OCI-LY1 (cell line): ENCODE measurements at regions not wholly inside any gene's neighbourhood (a gene's known extent, or its start where the extent isn't known, plus 50 kb on each side); places are given as distances from the start of the nearest gene placed in this dataset.

Source experiments
- H2AFZ ChIP-seq: fragments of 200-600 bp; sonication (generic), shearing (Covaris generic); 2 replicates; pipeline ENCODE4 v1.6.0; 2014; ENCODE audit warnings: antibody characterized with exemption, mild to moderate bottlenecking, low read length
- H3F3A ChIP-seq: fragments of 200-600 bp; sonication (generic), shearing (Covaris generic); 2 replicates; pipeline ENCODE4 v1.6.0; 2014; ENCODE audit warnings: mild to moderate bottlenecking, antibody characterized with exemption, low read length, moderate library complexity; ENCODE audit not compliant: insufficient read depth
- H3K27ac ChIP-seq: fragments of 200-600 bp; sonication (generic); 2 replicates; pipeline ENCODE4 v1.5.1; 2014; ENCODE audit warnings: low read length, mixed run types, mild to moderate bottlenecking, low read depth; ENCODE audit not compliant: poor library complexity, severe bottlenecking
- H3K27me3 ChIP-seq: fragments of 200-600 bp; sonication (generic); 2 replicates; pipeline ENCODE4 v1.6.0; 2014; ENCODE audit warnings: antibody characterized with exemption, mild to moderate bottlenecking, low read length, moderate library complexity; ENCODE audit not compliant: insufficient read depth
- H3K36me3 ChIP-seq: fragments of 200-600 bp; sonication (generic); 2 replicates; pipeline ENCODE4 v1.6.1; 2014; ENCODE audit warnings: mild to moderate bottlenecking, antibody characterized with exemption, low read length, moderate library complexity, mixed read lengths; ENCODE audit not compliant: insufficient read depth
- H3K4me1 ChIP-seq: fragments of 200-600 bp; sonication (generic); 2 replicates; pipeline ENCODE4 v1.5.1; 2014; ENCODE audit warnings: mild to moderate bottlenecking, low read length, moderate library complexity; ENCODE audit not compliant: insufficient read depth, severe bottlenecking
- H3K4me2 ChIP-seq: fragments of 200-600 bp; sonication (generic), shearing (Covaris generic); 2 replicates; pipeline ENCODE4 v1.6.1; 2014; ENCODE audit warnings: low read length
- H3K4me3 ChIP-seq: fragments of 200-600 bp; sonication (generic); 2 replicates; pipeline ENCODE4 v1.5.1; 2014; ENCODE audit warnings: low read length, low read depth, mild to moderate bottlenecking, mixed read lengths; ENCODE audit not compliant: poor library complexity, severe bottlenecking
- H3K79me2 ChIP-seq: fragments of 200-600 bp; shearing (Covaris generic); 2 replicates; pipeline ENCODE4 v1.6.1; 2016; ENCODE audit warnings: mixed run types, low read length, mixed read lengths; ENCODE audit not compliant: insufficient read depth
- H3K9ac ChIP-seq: fragments of 200-600 bp; sonication (generic), shearing (Covaris generic); 2 replicates; pipeline ENCODE4 v1.6.1; 2014; ENCODE audit warnings: mild to moderate bottlenecking, low read length, mixed read lengths
- H3K9me2 ChIP-seq: fragments of 200-600 bp; sonication (generic), shearing (Covaris generic); 2 replicates; pipeline ENCODE4 v1.6.1; 2014; ENCODE audit warnings: low read depth, mild to moderate bottlenecking, low read length, mixed read lengths
- H3K9me3 ChIP-seq: fragments of 200-600 bp; shearing (Covaris generic); 2 replicates; pipeline ENCODE4 v1.6.1; 2014; ENCODE audit warnings: low read length, mixed read lengths
- H4K20me1 ChIP-seq: fragments of 200-600 bp; sonication (generic), shearing (Covaris generic); 2 replicates; pipeline ENCODE4 v1.6.0; 2016; ENCODE audit warnings: mild to moderate bottlenecking, low read length; ENCODE audit not compliant: insufficient read depth
- EZH2 ChIP-seq: fragments of 200-600 bp; sonication (generic), shearing (Covaris generic); IDR thresholded peaks from 2 replicates; pipeline ENCODE4 v1.8.0; 2017; ENCODE audit warnings: borderline replicate concordance, mixed run types, mild to moderate bottlenecking, antibody characterized with exemption, low read length, moderate library complexity, mixed read lengths
- TF ChIP-seq, protein P1 (sequence below): fragments of 200-600 bp; sonication (generic), shearing (Covaris generic); IDR thresholded peaks from 2 replicates; pipeline ENCODE4 v1.5.1; 2017; ENCODE audit warnings: mild to moderate bottlenecking, antibody characterized with exemption, low read length, moderate library complexity, mixed read lengths

DNA sequence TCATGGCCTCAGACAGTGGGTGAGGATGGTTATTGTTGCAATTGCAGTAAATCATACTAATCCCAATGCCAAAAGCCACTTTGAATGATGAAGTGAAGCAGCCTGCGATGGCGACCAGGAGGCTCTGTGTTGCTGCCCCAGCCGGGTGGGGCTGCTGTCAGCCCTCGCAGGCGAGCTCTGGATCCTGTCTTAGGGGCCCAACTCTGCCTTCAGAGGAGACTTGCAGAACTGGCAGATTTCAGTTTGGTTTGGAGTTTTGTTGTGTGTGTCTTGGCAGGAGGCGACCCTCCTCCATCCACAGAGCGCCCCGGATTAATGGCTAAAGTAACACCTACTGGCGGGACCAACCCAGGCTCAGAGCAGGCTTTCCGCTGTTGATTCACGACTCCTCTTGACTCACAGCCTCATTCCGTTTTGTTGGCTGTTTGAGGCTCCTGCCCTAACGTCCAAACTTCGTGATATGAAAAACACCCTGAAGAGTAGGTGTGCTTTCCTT, 67.9 kb upstream of the BMPER start:
- Histone ChIP-seq H3K4me1 (no peaks in the 10 kb centered on the region), H3K36me3 (no peaks in the 10 kb centered on the region), H3K79me2 (no peaks in the 10 kb centered on the region), H3K27ac (no peak overlapping the region), H3K4me2 (0 out of 2 replicates have a peak overlapping the region, but pooled peaks have one; percentile 4), H3K9me3 (no peaks in the 10 kb centered on the region; the same call in 1 of the 2 replicates), H2AFZ (no peak overlapping the region), H3F3A (no peaks in the 10 kb centered on the region), H3K4me3 (no peak overlapping the region), H4K20me1 (no peaks in the 10 kb centered on the region), H3K9ac (no peak overlapping the region), H3K9me2 (no peaks in the 10 kb centered on the region), H3K27me3 (no peaks in the 10 kb centered on the region)
- TF ChIP-seq, protein P1, sequence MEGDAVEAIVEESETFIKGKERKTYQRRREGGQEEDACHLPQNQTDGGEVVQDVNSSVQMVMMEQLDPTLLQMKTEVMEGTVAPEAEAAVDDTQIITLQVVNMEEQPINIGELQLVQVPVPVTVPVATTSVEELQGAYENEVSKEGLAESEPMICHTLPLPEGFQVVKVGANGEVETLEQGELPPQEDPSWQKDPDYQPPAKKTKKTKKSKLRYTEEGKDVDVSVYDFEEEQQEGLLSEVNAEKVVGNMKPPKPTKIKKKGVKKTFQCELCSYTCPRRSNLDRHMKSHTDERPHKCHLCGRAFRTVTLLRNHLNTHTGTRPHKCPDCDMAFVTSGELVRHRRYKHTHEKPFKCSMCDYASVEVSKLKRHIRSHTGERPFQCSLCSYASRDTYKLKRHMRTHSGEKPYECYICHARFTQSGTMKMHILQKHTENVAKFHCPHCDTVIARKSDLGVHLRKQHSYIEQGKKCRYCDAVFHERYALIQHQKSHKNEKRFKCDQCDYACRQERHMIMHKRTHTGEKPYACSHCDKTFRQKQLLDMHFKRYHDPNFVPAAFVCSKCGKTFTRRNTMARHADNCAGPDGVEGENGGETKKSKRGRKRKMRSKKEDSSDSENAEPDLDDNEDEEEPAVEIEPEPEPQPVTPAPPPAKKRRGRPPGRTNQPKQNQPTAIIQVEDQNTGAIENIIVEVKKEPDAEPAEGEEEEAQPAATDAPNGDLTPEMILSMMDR = no peak
- no peak for TF ChIP-seq EZH2

DNA sequence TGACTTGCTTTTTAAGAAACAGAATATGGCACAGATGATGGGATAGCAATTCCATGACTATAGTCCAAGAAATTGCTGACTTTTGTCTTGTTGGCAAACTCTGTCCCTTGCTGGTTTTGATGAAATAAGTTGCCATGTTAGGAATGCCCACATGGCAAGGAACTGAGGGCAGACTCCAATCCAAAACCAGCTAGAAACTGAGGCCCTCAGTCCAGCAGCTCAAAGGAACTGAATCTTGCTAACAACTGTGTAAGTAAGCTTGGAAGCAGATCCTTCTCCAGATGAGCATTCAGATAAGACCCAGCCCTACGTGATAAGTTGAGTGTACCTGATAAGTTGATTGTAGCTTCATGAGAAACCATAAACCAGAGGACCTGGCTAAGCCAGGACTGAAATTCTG, 64.3 kb upstream of the BMPER start:
- no peaks in the 10 kb centered on the region for H3K4me1 ChIP-seq

DNA sequence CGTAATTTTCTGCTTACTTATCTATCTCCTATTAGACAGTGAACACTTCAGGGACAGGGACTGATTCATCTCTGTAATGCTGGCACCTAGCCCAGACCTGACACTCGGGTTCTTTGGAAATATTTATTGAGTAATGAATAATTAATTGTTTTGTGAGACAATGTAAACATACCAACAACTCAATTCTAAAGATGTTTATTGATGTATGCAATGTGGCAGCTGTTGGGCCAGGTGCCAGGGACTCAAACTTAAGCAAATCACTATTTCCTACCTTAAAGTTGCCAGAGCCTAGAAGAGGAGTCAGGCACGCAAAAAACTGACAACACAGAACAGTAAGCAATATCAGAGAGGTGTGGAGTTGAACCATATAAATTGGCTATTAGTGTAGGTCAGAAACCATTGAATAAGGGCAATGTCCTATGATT, 63.6 kb upstream of the BMPER start:
- Histone ChIP-seq H3K4me1 (no peaks in the 10 kb centered on the region), H3K9ac (no peak overlapping the region), H3K27ac (no peak overlapping the region)

More for the DNA sequence above, 64.3 kb upstream of the BMPER start:
- Histone ChIP-seq H3F3A (no peaks in the 10 kb centered on the region), H3K27me3 (no peaks in the 10 kb centered on the region), H3K9me3 (no peaks in the 10 kb centered on the region; the same call in 1 of the 2 replicates), H3K9me2 (no peaks in the 10 kb centered on the region), H3K4me2 (no peak overlapping the region), H4K20me1 (no peaks in the 10 kb centered on the region), H3K27ac (no peak overlapping the region), H3K79me2 (no peaks in the 10 kb centered on the region), H3K36me3 (no peaks in the 10 kb centered on the region), H3K9ac (no peak overlapping the region), H2AFZ (no peak overlapping the region), H3K4me3 (no peak overlapping the region)
- TF ChIP-seq, protein P1 = no peak
- no peak for TF ChIP-seq EZH2

More for the DNA sequence above, 63.6 kb upstream of the BMPER start:
- Histone ChIP-seq H3K79me2 (no peaks in the 10 kb centered on the region), H3K36me3 (no peaks in the 10 kb centered on the region), H3K4me2 (no peak overlapping the region), H3K4me3 (no peak overlapping the region), H3K9me3 (no peaks in the 10 kb centered on the region), H3F3A (no peaks in the 10 kb centered on the region), H2AFZ (no peak overlapping the region), H3K27me3 (no peaks in the 10 kb centered on the region), H4K20me1 (no peaks in the 10 kb centered on the region), H3K9me2 (no peaks in the 10 kb centered on the region)
- no peak for TF ChIP-seq EZH2
- TF ChIP-seq, protein P1 = no peak
